GM12878 (cell line): ENCODE measurements at regions not wholly inside any gene's neighbourhood (a gene's known extent, or its start where the extent isn't known, plus 50 kb on each side); places are given as distances from the start of the nearest gene placed in this dataset.

Experiments
- EGR1 ChIP-seq, 2 experiments: IDR thresholded peaks; 1 replicate in 1 of 2; 2 replicates in 1 of 2; pipeline ENCODE4 v1.6.1; 2011 to 2012; ENCODE audit warnings: low read depth in 2 of 2, low read length in 2 of 2, borderline replicate concordance in 1 of 2, mild to moderate bottlenecking in 1 of 2, moderate library complexity in 1 of 2
- HDAC6 ChIP-seq: fragments of 200-600 bp; sonication (generic); IDR thresholded peaks from one replicate; pipeline ENCODE4 v1.8.0; 2017; ENCODE audit warnings: antibody characterized with exemption; ENCODE audit not compliant: unreplicated experiment
- NRF1 ChIP-seq: conservative IDR thresholded peaks from 2 replicates; pipeline ENCODE4 v1.6.1; 2011; ENCODE audit warnings: mild to moderate bottlenecking, low read depth, low read length, improper control_type of control experiment
- POLR2A ChIP-seq: IDR thresholded peaks from 2 replicates; pipeline ENCODE4 v1.6.1; 2011; ENCODE audit warnings: low read depth, mild to moderate bottlenecking, low read length
- STAT1 ChIP-seq: fragments of 450-650 bp; conservative IDR thresholded peaks from 2 replicates; pipeline ENCODE4 v1.6.1; 2014; ENCODE audit warnings: antibody characterized with exemption, mild to moderate bottlenecking
- TF ChIP-seq, protein P1 (sequence below): IDR thresholded peaks from 2 replicates; pipeline ENCODE4 v1.6.1; 2011; ENCODE audit warnings: mild to moderate bottlenecking, low read depth, low read length, moderate library complexity; ENCODE audit not compliant: insufficient replicate concordance
- TF ChIP-seq, protein P2 (sequence below), 3 experiments: IDR thresholded peaks in 2 of 3; conservative IDR thresholded peaks in 1 of 3; 2 replicates each; pipeline ENCODE4 v1.5.1; 2011; ENCODE audit warnings: low read depth in 3 of 3, low read length in 3 of 3, mild to moderate bottlenecking in 3 of 3, control low read depth in 2 of 3, moderate library complexity in 2 of 3, inconsistent platforms in 1 of 3, mixed read lengths in 1 of 3; ENCODE audit not compliant: control insufficient read depth in 2 of 3, insufficient read depth in 1 of 3; ENCODE audit errors: extremely low read depth in 1 of 3

DNA sequence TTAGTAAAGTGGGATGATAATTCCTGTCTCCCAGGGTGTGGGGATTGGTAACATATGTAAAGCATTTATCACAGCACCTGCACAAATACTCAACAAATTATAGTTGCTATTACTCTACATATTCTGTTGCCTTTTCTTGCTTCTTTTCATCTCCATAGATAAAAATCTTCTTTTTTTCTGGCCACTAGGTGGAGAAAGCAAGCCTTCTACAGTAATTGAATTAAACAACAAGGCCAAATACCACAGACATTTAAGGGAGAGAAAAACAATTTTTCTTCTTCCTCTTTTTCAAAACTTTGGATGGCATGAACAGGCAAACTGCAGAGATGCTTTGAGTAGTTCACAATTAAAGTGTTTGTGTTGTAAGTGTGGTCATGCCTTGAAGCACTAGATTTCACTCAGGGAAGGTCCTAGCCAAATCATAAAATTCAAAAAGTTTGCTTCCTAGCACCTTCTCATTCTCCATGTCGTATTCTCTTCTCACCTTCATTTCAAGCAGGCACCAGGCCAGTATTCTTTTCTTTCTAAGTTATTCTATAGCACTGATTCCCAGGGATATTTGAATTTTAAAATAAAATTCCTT, 493.4 kb upstream of the TGFBR2 start:
- TF ChIP-seq, protein P1, sequence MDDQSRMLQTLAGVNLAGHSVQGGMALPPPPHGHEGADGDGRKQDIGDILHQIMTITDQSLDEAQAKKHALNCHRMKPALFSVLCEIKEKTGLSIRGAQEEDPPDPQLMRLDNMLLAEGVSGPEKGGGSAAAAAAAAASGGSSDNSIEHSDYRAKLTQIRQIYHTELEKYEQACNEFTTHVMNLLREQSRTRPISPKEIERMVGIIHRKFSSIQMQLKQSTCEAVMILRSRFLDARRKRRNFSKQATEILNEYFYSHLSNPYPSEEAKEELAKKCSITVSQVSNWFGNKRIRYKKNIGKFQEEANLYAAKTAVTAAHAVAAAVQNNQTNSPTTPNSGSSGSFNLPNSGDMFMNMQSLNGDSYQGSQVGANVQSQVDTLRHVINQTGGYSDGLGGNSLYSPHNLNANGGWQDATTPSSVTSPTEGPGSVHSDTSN: no peak
- TF ChIP-seq, protein P2, sequence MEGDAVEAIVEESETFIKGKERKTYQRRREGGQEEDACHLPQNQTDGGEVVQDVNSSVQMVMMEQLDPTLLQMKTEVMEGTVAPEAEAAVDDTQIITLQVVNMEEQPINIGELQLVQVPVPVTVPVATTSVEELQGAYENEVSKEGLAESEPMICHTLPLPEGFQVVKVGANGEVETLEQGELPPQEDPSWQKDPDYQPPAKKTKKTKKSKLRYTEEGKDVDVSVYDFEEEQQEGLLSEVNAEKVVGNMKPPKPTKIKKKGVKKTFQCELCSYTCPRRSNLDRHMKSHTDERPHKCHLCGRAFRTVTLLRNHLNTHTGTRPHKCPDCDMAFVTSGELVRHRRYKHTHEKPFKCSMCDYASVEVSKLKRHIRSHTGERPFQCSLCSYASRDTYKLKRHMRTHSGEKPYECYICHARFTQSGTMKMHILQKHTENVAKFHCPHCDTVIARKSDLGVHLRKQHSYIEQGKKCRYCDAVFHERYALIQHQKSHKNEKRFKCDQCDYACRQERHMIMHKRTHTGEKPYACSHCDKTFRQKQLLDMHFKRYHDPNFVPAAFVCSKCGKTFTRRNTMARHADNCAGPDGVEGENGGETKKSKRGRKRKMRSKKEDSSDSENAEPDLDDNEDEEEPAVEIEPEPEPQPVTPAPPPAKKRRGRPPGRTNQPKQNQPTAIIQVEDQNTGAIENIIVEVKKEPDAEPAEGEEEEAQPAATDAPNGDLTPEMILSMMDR (IDR thresholded peaks at IDR 0.05 in 2 of 3, conservative IDR thresholded peaks at IDR 0.05 in 1 of 3; ENCODE audit: control insufficient read depth in 2 of 3, extremely low read depth in 1 of 3, insufficient read depth in 1 of 3, low read depth in 3 of 3, low read length in 3 of 3): peak; percentile 16 to 44 (median 39); a peak in 3 of 6 replicates
- TF ChIP-seq EGR1 (IDR thresholded peaks at IDR 0.05; ENCODE audit: borderline replicate concordance in 1 of 2, low read depth in 2 of 2, low read length in 2 of 2): no peak
- no peak for TF ChIP-seq STAT1
- TF ChIP-seq NRF1: no peak
- TF ChIP-seq POLR2A: no peak
- no peak for TF ChIP-seq HDAC6
